ENCODE measurements at regions not wholly inside any gene's neighbourhood (a gene's known extent, or its start where the extent isn't known, plus 50 kb on each side); places are given as distances from the start of the nearest gene placed in this dataset.

DNA sequence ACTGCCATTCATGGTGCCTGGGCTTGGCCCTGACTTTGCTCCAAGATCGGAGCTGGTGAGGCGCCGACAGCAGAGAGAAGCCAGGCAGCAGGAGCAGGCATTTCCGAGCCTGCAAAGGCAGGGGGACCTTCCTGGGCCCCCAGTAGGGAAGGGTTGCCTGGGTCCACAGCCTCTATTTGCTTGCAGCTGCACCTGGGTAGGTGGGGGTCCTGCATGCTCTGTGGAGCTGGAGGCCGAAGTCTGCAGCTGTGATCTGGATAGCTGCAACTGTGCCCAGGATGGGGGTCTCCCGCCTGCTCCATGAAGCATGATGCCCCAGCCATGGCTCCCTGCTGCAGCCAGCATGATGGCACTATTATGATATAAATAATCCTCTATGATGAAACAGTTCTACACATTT is 2144.2 kb downstream of the PCDH9 start:
- TF ChIP-seq ESRRG (CRISPR knock-in tag; IDR thresholded peaks at IDR 0.05), result no peak
- no peak for TF ChIP-seq RARB (CRISPR knock-in tag; IDR thresholded peaks at IDR 0.05)
- no peak for TF ChIP-seq PPARA (CRISPR knock-in tag; IDR thresholded peaks at IDR 0.05; ENCODE audit: borderline replicate concordance)
- no peak for TF ChIP-seq ZFP3 (CRISPR knock-in tag; IDR thresholded peaks at IDR 0.05)
- TF ChIP-seq TCF4 (CRISPR knock-in tag; IDR thresholded peaks at IDR 0.05; ENCODE audit: borderline replicate concordance), result no peak
- no peak for TF ChIP-seq TOX (CRISPR knock-in tag; IDR thresholded peaks at IDR 0.05; ENCODE audit: borderline replicate concordance)
- no peak for TF ChIP-seq OSR1 (CRISPR knock-in tag; IDR thresholded peaks at IDR 0.05)
- no peak for TF ChIP-seq ZNF70 (CRISPR knock-in tag; IDR thresholded peaks at IDR 0.05)
